Esophagus muscularis mucosa (tissue), 4 donors: ENCODE measurements at regions not wholly inside any gene's neighbourhood (a gene's known extent, or its start where the extent isn't known, plus 50 kb on each side); places are given as distances from the start of the nearest gene placed in this dataset.
"Not testable (repeated sequence)": the region's sequence is repeated elsewhere in the genome, so short reads cannot be mapped to it uniquely, and the experiment has no call there.

Experiments used
- CTCF ChIP-seq, 3 experiments: fragments of 200-600 bp in 2 of 3; fragments of 450-650 bp in 1 of 3; sonication (generic) in 2 of 3; IDR thresholded peaks; one replicate each; pipeline ENCODE4 v1.5.1; 2017 to 2019; ENCODE audit warnings: antibody characterized with exemption in 3 of 3, mild to moderate bottlenecking in 2 of 3, moderate library complexity in 1 of 3
- EP300 ChIP-seq: sonication (generic); formaldehyde crosslinking; IDR thresholded peaks from one replicate; pipeline ENCODE4 v1.6.1; 2017; ENCODE audit warnings: antibody characterized with exemption
- POLR2A ChIP-seq: fragments of 450-650 bp; IDR thresholded peaks from one replicate; pipeline ENCODE4 v1.6.1; 2017; ENCODE audit warnings: antibody characterized with exemption, moderate library complexity, mild to moderate bottlenecking, low read depth
- POLR2AphosphoS5 ChIP-seq, 2 donors: sonication (generic); formaldehyde crosslinking; IDR thresholded peaks; one replicate each; pipeline ENCODE4 v1.6.1; 2017; ENCODE audit warnings: antibody characterized with exemption in 2 of 2

GRCh38 chr4:148837571-148837970 is 395.4 kb upstream of the NR3C2 start:
- TF ChIP-seq CTCF (IDR thresholded peaks at IDR 0.05); EP300; POLR2A; POLR2AphosphoS5 (IDR thresholded peaks at IDR 0.05): not testable (repeated sequence)
